H9 (cell line): ENCODE measurements at regions not wholly inside any gene's neighbourhood (a gene's known extent, or its start where the extent isn't known, plus 50 kb on each side); places are given as distances from the start of the nearest gene placed in this dataset.

Experiments used
- DNase-seq: peaks from one replicate; pipeline ENCODE4 v3.0.0-alpha.2; 2017
- H2AFZ ChIP-seq: one replicate; pipeline ENCODE4 v1.6.1; 2013; ENCODE audit warnings: mild to moderate bottlenecking, low read length, control low read depth, moderate library complexity
- H2AK5ac ChIP-seq: 2 replicates; pipeline ENCODE4 v1.6.1; 2013; ENCODE audit warnings: low read length, control low read depth, mixed read lengths; ENCODE audit not compliant: insufficient read length
- H2BK120ac ChIP-seq: one replicate; pipeline ENCODE4 v1.6.1; 2013; ENCODE audit warnings: low read depth, mild to moderate bottlenecking, low read length, control low read depth, inconsistent platforms; ENCODE audit not compliant: poor library complexity, severe bottlenecking
- H2BK12ac ChIP-seq: 2 replicates; pipeline ENCODE4 v1.6.1; 2013; ENCODE audit warnings: low read length, control low read depth, mixed read lengths, low read depth; ENCODE audit not compliant: insufficient read length
- H2BK15ac ChIP-seq: 2 replicates; pipeline ENCODE4 v1.6.1; 2013; ENCODE audit warnings: low read depth, low read length, control low read depth
- H2BK20ac ChIP-seq: one replicate; pipeline ENCODE4 v1.6.1; 2013; ENCODE audit warnings: low read depth, mild to moderate bottlenecking, low read length, control low read depth, inconsistent platforms; ENCODE audit not compliant: poor library complexity, severe bottlenecking
- H2BK5ac ChIP-seq: 2 replicates; pipeline ENCODE4 v1.6.1; 2013; ENCODE audit warnings: low read length, control low read depth, mixed read lengths; ENCODE audit not compliant: insufficient read length
- H3K14ac ChIP-seq: 2 replicates; pipeline ENCODE4 v1.6.1; 2013; ENCODE audit warnings: low read length, control low read depth; ENCODE audit not compliant: insufficient read depth
- H3K18ac ChIP-seq: 2 replicates; pipeline ENCODE4 v1.6.1; 2013; ENCODE audit warnings: low read depth, mild to moderate bottlenecking, mixed read lengths, low read length, control low read depth; ENCODE audit not compliant: insufficient read length
- H3K23ac ChIP-seq: 2 replicates; pipeline ENCODE4 v1.6.1; 2013; ENCODE audit warnings: low read length, control low read depth, mixed read lengths, low read depth; ENCODE audit not compliant: insufficient read length
- H3K23me2 ChIP-seq: 2 replicates; pipeline ENCODE4 v1.6.1; 2013; ENCODE audit warnings: low read depth, mild to moderate bottlenecking, mixed read lengths, low read length, control low read depth; ENCODE audit not compliant: insufficient read length, poor library complexity, severe bottlenecking
- H3K27ac ChIP-seq: 2 replicates; pipeline ENCODE4 v1.5.1; 2013; ENCODE audit warnings: low read length, control low read depth, mixed read lengths, low read depth; ENCODE audit not compliant: insufficient read length
- H3K27me3 ChIP-seq: 2 replicates; pipeline ENCODE4 v1.6.1; 2013; ENCODE audit warnings: low read length, control low read depth, inconsistent platforms; ENCODE audit not compliant: insufficient read depth
- H3K4ac ChIP-seq: 2 replicates; pipeline ENCODE4 v1.6.1; 2013; ENCODE audit warnings: low read depth, mild to moderate bottlenecking, control low read depth, inconsistent platforms, low read length, moderate library complexity
- H3K4me1 ChIP-seq: 2 replicates; pipeline ENCODE4 v1.6.1; 2013; ENCODE audit warnings: low read length, control low read depth, inconsistent platforms; ENCODE audit not compliant: insufficient read depth
- H3K4me2 ChIP-seq: 2 replicates; pipeline ENCODE4 v1.6.1; 2013; ENCODE audit warnings: low read length, control low read depth, mixed read lengths; ENCODE audit not compliant: insufficient read length, insufficient read depth
- H3K56ac ChIP-seq: 2 replicates; pipeline ENCODE4 v1.6.1; 2013; ENCODE audit warnings: low read depth, mild to moderate bottlenecking, mixed read lengths, low read length, control low read depth; ENCODE audit not compliant: insufficient read length
- H3K79me1 ChIP-seq: 2 replicates; pipeline ENCODE4 v1.6.1; 2013; ENCODE audit warnings: low read depth, mild to moderate bottlenecking, moderate library complexity, low read length, control low read depth, inconsistent platforms; ENCODE audit not compliant: insufficient read depth, poor library complexity, severe bottlenecking
- H3K79me2 ChIP-seq: 2 replicates; pipeline ENCODE4 v1.6.1; 2013; ENCODE audit warnings: low read length, control low read depth, inconsistent platforms; ENCODE audit not compliant: insufficient read depth
- H3K9ac ChIP-seq: 2 replicates; pipeline ENCODE4 v1.6.1; 2013; ENCODE audit warnings: low read length, control low read depth, mixed read lengths; ENCODE audit not compliant: insufficient read length; ENCODE audit errors: extremely low read depth
- H3K9me3 ChIP-seq: one replicate; pipeline ENCODE4 v1.6.1; 2013; ENCODE audit warnings: low read depth, low read length, inconsistent platforms; ENCODE audit not compliant: control insufficient read depth
- H3T11ph ChIP-seq: one replicate; pipeline ENCODE4 v1.6.1; 2013; ENCODE audit warnings: mild to moderate bottlenecking, low read length, control low read depth, inconsistent platforms
- H4K20me1 ChIP-seq: one replicate; pipeline ENCODE4 v1.6.1; 2013; ENCODE audit not compliant: control insufficient read depth, insufficient read length, insufficient read depth
- H4K5ac ChIP-seq: 2 replicates; pipeline ENCODE4 v1.6.1; 2013; ENCODE audit warnings: low read depth, mild to moderate bottlenecking, mixed read lengths, low read length, control low read depth; ENCODE audit not compliant: insufficient read length
- H4K8ac ChIP-seq: replicated peaks from 2 replicates; pipeline ENCODE4 v1.6.1; 2013; ENCODE audit warnings: low read length, control low read depth, mixed read lengths, low read depth; ENCODE audit not compliant: insufficient read length
- H4K91ac ChIP-seq: 2 replicates; pipeline ENCODE4 v1.6.1; 2013; ENCODE audit warnings: low read depth, mild to moderate bottlenecking, moderate library complexity, mixed read lengths, low read length, control low read depth; ENCODE audit not compliant: insufficient read length
- H3K27ac Mint-ChIP-seq, 3 experiments: 2 replicates in 2 of 3; 3 replicates in 1 of 3; pipeline ENCODE4 v1.8.0; 2020 to 2021; ENCODE audit warnings: mixed read lengths in 3 of 3, mild to moderate bottlenecking in 1 of 3, moderate library complexity in 1 of 3
- H3K27me3 Mint-ChIP-seq: 2 replicates; pipeline ENCODE4 v1.8.0; 2021; ENCODE audit warnings: low read depth, mild to moderate bottlenecking, moderate library complexity, mixed read lengths
- H3K36me3 Mint-ChIP-seq, 3 experiments: 2 replicates in 2 of 3; 3 replicates in 1 of 3; pipeline ENCODE4 v1.8.0; 2020 to 2021; ENCODE audit warnings: low read depth in 3 of 3, mixed read lengths in 3 of 3; ENCODE audit not compliant: insufficient read depth in 1 of 3
- H3K4me1 Mint-ChIP-seq, 2 experiments: 2 replicates each; pipeline ENCODE4 v1.8.0; 2020; ENCODE audit warnings: mixed read lengths in 2 of 2
- H3K4me3 Mint-ChIP-seq, 2 experiments: 2 replicates in 1 of 2; 3 replicates in 1 of 2; pipeline ENCODE4 v1.8.0; 2020 to 2021; ENCODE audit warnings: mild to moderate bottlenecking in 2 of 2, mixed read lengths in 2 of 2, moderate library complexity in 1 of 2
- H3K9me3 Mint-ChIP-seq, 2 experiments: 2 replicates in 1 of 2; 3 replicates in 1 of 2; pipeline ENCODE4 v1.8.0; 2020; ENCODE audit warnings: mild to moderate bottlenecking in 2 of 2, mixed read lengths in 2 of 2, moderate library complexity in 1 of 2
- CTCF ChIP-seq: fragments of 200-600 bp; sonication (generic); conservative IDR thresholded peaks from 3 replicates; pipeline ENCODE4 v1.8.0; 2021; ENCODE audit warnings: antibody characterized with exemption, mild to moderate bottlenecking
- WGBS: extraction: QIAGEN DNeasy Blood & Tissue Kit; methylation state at CpG from one replicate; pipeline ENCODE4 v1.1.7; 2013; ENCODE audit warnings: missing lambda C conversion rate, low lambda C conversion rate, mixed read lengths; ENCODE audit not compliant: insufficient read length; ENCODE audit errors: extremely low coverage; 5-methylcytosine and 5-hydroxymethylcytosine counted together

GRCh38 chr13:19345916-19346422 lies 164.3 kb upstream of the TUBA3C start:
- Histone ChIP-seq H2BK120ac (no peak overlapping the region), H3K79me1 (no peaks in the 10 kb centered on the region), H3K56ac (no peak overlapping the region), H3K4me1 (no peaks in the 10 kb centered on the region), H3K79me2 (no peaks in the 10 kb centered on the region), H3K9ac (no peak overlapping the region), H4K91ac (no peak overlapping the region), H3K23ac (no peak overlapping the region), H3K14ac (no peak overlapping the region), H2BK12ac (no peak overlapping the region), H3K27ac (no peak overlapping the region), H3T11ph (no peak overlapping the region), H3K18ac (no peak overlapping the region), H4K8ac (no peak overlapping the region), H3K27me3 (no peaks in the 10 kb centered on the region), H3K4ac (no peak overlapping the region), H4K20me1 (no peaks in the 10 kb centered on the region), H2BK5ac (no peak overlapping the region), H2AK5ac (no peak overlapping the region), H3K9me3 (peaks cover 52% of the 10 kb centered on the region), H2BK20ac (no peak overlapping the region), H4K5ac (no peak overlapping the region), H2AFZ (no peak overlapping the region), H3K4me2 (no peak overlapping the region), H2BK15ac (no peak overlapping the region), H3K23me2 (no peaks in the 10 kb centered on the region)
- Mint-ChIP-seq H3K36me3 (peaks cover 0 to 8% (median 0%) of the 10 kb centered on the region in 3 experiments; a peak in 2 of 7 replicates), H3K4me1 (no peaks in the 10 kb centered on the region), H3K27ac (no peak overlapping the region), H3K9me3 (peaks cover 67 to 76% of the 10 kb centered on the region in 2 experiments), H3K27me3 (no peaks in the 10 kb centered on the region; the same call in 1 of the 2 replicates), H3K4me3 (no peak overlapping the region)
- DNase-seq: no peak
- no peak for TF ChIP-seq CTCF
- WGBS: no CpG with 5 or more reads among the region's 14 CpGs
